ENCODE measurements at regions not wholly inside any gene's neighbourhood (a gene's known extent, or its start where the extent isn't known, plus 50 kb on each side); places are given as distances from the start of the nearest gene placed in this dataset.

DNA sequence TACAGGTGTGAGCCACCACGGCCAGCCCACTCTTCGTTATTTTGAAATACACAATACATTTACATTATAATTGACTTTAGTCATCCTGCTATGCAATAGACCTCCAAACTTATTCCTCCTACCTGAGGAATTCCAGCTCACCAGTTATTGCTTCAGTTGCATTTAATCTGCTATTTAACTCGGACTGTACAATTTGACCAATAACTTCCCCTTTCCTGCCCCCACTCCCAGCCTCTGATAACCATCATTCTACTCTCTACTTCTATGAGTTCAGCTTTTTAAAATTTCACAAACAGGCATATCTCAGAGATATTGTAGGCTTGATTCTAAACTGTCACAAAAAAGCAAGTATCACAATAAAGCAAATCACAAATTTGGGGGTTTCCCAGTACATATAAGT is 157.0 kb downstream of the COPRS start:
- DNase-seq, result no peak

DNA sequence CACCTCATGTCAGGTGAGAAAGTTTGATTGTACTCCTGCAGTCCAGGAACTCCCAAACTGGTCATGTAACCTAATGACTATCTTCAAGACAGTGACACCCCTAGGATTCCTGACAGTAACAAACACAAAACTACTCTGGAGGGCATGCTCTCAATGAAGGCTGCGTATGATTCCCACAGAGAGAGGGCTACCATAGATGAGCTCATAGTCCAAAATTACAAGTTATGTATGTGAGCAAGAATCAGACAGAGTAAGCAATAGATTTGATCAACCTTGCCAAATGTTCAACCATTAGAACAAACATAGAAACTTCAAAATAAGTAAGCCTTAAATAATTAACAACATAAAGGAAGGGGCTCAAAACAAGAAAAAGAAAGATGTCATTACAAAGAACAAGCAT is 158.1 kb downstream of the COPRS start:
- no peak for DNase-seq

DNA sequence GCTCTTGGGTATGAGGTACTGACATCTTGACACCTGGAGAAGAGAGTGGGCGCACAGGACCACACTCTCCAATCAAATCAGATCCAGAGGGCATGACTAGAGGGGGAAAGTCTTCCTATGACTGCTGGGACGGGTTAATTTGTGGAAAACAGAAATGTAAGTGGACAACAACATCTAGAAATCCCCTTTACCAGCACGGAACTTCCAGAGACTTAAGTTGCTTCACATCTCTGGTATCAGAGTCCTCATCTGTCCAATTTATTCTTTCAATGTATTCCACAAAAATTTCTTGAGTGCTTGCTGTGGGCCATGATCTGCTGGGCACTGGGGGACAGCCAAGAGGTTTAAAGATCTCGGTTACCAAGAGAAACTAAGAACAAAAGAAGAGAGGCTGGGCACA is 159.2 kb downstream of the COPRS start:
- DNase-seq, result no peak

DNA sequence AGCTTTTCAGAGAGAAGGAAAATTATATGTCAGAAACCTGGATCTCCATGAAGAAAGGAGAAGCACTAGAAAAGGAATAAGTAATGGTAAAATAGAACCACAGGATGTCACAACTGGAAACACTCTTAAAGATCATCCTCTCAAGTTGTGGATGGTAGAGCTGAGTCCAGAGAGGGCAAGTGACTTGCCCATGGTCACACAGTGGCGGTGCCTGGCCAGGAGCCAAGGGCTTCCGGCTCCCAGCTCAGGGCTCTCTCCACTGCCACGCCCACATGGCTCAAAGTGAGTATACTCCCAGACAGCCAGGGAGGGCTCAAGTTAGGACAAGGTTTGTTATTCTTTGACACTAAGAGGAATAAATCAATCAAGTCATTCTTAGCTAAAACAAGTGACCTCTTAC is 159.8 kb downstream of the COPRS start:
- no peak for DNase-seq

DNA sequence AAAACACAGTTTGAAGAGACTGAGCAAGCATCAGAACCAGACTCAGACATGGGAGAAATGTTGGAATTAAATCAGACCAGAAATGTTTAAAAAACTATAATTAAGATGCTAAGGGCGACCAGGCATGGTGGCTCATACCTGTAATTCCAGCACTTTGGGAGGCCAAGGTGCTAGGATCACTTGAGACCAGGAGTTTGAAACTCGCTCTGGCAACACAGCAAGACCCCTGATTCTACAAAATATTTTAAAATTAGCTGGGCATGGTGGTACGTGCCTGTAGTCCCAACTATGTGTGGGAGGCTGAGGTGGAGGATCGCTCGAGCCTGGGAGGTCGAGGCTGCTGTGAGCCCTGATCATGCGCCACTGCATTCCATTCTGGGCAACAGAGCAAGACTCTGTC is 160.3 kb downstream of the COPRS start:
- DNase-seq, result no peak

- no peak for DNase-seq
These were observed 161.2 kb downstream of the COPRS start for GRCh38 chr17:31697838-31698237.

DNA sequence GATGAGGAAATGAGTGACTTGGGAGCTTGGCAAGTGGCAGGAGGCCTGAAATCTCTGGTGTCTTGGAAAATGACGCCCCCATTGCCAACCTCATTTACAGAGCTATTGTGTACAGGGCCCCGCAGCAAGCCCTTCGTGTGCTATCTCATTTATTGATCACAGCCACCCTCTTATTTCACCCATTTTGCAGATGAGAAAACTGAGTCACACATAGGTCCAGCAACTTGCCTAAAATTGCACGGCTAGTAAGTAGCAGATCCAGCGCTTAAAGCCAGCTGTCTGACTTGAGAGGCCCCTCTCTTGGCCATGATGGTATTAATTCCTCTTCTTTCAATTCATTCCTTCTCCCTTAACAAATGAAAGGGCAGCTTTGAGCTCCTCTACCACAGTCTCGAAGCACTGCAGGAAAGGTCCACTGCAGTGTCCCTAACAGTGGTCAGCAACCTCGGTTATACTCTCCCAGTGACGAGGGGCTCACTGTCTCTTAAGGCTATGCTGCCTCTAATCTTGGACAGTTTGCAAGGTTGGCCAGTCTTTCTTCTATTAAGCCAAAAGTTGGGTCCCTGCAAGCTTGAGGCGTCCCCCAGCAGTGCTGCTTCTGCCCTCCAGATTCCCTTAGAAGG is 162.2 kb downstream of the COPRS start:
- DNase-seq, result no peak

DNA sequence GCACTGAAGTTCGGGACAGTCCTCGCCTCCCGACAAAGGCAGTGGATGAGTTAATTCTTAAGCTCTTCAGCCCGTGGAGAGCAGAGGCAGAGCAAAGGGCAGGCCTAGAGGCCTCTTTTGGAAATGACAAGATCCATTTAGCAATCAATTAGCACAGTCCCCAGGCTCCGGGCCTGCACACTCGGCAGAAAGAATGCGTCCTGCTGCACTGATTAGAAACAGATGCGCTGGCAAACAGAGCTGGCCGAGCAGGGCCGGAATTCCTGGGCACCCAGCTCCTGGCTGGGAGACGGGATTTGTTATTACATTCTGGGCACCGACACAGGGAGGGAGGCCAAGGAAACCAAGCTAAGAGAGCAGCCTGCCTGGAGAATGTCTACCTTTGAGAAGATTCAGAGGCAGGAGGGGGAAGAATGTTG is 162.9 kb downstream of the COPRS start:
- DNase-seq, result no peak

GRCh38 chr17:31695456-31696090 is 163.5 kb downstream of the COPRS start:
- DNase-seq, result no peak

- DNase-seq, result no peak
These were observed 165.4 kb downstream of the COPRS start for GRCh38 chr17:31693433-31694220.

GRCh38 chr17:31692632-31693031 is 166.4 kb downstream of the COPRS start:
- DNase-seq, result no peak

- no peak for DNase-seq
These were observed 167.0 kb downstream of the COPRS start for GRCh38 chr17:31692027-31692426.

DNA sequence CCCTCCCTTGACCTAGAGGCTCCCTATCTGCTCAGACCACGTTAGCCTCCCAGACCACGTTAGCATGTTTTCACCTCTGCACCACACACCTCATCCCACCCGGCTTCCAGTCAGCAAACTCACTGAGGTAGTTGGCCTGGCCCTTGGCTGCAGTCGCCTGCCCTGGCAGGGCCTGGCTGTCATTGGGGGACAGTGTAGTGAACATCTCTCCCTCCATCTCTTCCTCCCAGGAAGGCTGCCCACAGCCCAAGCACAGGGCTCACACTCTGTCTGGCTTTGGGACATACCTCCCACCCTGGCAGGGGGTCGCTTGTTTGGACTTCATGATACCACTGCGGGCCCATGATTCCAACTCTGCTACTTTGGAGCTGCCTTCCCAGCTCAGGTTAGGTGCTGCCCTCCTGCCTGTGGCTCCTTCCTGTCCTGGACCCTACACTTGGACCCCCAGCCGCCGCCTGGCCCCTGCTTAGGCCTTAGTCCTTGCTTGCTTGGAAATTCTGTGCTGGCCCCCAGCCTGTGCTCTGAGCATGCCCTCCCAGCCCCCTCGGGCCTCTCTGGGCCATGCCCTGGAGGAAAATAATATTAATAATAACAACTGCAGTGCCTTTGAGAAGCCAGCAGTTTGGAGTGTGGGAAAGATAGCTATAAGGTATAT is 167.7 kb downstream of the COPRS start:
- no peak for DNase-seq

DNA sequence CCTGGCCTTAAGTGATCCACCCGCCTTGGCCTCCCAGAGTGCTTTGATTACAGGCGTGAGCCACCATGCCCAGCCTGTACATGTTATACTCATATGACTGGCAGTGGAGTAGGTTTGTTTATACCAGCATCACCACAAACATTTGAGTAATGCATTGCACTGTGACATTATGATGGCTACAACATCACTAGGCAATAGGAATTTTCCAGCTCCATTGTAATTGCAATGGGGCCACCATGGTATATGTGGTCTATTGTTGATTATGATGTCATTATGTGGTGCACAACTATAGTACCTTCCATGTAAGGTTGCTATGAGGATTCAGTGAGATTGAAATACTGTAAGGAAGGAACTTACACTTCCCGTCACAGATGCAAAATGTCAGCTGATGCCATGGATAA is 168.9 kb downstream of the COPRS start:
- DNase-seq, result no peak

DNA sequence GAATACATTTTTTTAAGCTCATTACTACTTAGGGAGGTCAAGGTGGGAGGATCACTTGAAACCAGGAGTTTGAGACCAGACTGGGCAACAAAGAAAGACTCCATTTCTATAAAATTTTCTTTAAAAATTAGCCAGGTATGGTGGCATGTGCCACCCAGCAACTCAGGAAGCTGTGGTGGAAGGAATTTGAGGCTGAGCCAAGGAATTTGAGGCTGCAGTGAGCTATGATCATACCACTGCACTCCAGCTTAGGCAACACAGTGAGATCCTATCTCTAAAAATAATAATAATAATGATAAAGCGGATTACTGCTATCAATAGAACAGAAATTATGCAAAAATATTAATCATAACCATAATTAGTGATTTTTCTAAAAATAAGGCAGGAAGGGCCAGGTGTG is 170.3 kb downstream of the COPRS start:
- DNase-seq, result no peak

DNA sequence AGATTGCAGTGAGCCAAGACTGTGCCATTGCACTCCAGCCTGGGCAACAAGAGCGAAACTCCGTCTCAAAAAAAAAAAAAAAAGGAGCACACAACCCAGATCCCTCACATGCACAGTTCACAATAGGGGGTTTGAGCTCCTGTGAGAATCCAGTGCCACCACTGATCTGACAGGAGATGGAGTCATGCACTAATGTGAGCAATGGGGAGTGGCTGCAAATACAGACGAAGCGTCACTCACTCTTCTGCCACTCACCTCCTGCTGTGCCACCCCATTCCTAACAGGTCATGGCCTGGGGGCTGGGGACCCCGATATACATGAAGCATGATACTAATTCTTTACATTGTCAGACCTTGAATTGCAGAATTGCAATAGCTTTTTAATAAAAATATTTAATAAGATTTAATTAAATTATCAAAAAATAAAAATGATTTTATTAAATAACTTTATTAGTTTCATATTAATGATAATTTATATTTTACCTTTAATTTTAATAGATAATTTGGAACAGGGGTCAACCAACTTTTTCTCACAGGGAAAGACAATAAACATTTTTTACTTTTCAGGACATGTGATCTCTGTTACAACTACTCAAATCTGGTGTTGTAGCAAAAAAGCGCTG is 171.4 kb downstream of the COPRS start:
- no peak for DNase-seq

- DNase-seq, result no peak
These were observed 172.5 kb downstream of the COPRS start for GRCh38 chr17:31686495-31686894.

DNA sequence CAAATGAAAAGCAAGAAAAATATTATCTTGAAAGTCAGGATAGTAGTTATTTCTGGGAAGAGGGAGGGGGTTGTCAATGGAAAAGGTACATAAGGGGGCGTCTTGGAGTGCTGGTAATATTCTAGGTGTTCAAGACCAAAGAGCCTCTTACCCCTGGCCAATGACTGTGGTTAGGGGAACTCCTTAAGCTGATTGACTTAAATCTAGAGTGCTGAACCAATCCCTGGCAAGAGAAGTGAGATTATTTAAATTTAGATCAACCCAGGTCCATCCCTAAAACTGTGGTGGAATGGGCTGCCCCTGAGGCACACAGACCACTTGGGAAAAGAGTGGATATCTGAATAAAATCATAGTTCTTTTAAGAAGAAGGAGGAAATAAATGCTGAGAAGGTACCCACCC is 174.1 kb downstream of the COPRS start:
- no peak for DNase-seq

GRCh38 chr17:31680126-31680525 is 178.9 kb downstream of the COPRS start:
- DNase-seq, result peak in 1 of 5 experiments; percentile 83

- no peak for DNase-seq
These were observed 179.4 kb downstream of the COPRS start for GRCh38 chr17:31679667-31680066.

DNA sequence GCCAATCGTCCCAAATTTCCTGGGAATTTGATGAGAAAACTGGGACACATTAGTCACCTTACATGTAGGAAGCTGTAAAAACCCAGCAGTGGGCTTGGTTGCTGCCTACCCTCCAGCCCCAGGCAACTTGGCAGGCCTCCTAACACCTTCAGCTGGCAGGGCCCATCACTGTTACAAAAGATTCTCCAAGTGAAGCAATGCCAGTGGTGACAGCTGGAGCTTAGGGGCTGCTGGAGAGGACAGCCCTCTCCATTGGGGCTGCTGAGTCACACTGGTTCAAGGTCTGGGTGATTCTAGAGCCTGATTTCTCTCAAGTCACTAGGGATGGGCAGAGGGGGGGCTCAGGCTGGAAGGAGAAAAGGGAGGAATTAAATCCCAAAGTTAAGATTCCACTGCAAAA is 180.6 kb downstream of the COPRS start:
- DNase-seq, result no peak

- DNase-seq, result no peak
These were observed 181.4 kb downstream of the COPRS start for GRCh38 chr17:31677681-31678080.

GRCh38 chr17:31677036-31677435 is 182.0 kb downstream of the COPRS start:
- no peak for DNase-seq
